ENCODE measurements at regions not wholly inside any gene's neighbourhood (a gene's known extent, or its start where the extent isn't known, plus 50 kb on each side); places are given as distances from the start of the nearest gene placed in this dataset.
"Not testable (repeated sequence)": the region's sequence is repeated elsewhere in the genome, so short reads cannot be mapped to it uniquely, and the experiment has no call there.

- Mint-ChIP-seq H3K4me3 (no peak overlapping the region), H3K4me1 (ENCODE audit: low read depth) (no peaks in the 10 kb centered on the region), H3K27me3 (ENCODE audit: low read depth) (no peaks in the 10 kb centered on the region), H3K36me3 (ENCODE audit: insufficient read depth) (no peaks in the 10 kb centered on the region), H3K9me3 (peaks cover 6% of the 10 kb centered on the region)
- no peak for DNase-seq
- ATAC-seq: no peak
Measured at GRCh38 chr2:210955591-210955990, 399.2 kb downstream of the CPS1 start.

GRCh38 chr2:210956101-210956500 lies 399.7 kb downstream of the CPS1 start:
- no peak for ATAC-seq
- Mint-ChIP-seq H3K9me3 (peaks cover 6% of the 10 kb centered on the region), H3K36me3 (ENCODE audit: insufficient read depth) (no peaks in the 10 kb centered on the region), H3K4me3 (no peak overlapping the region), H3K4me1 (ENCODE audit: low read depth) (no peaks in the 10 kb centered on the region), H3K27me3 (ENCODE audit: low read depth) (no peaks in the 10 kb centered on the region)
- no peak for DNase-seq

GRCh38 chr2:210961249-210961648 lies 404.9 kb downstream of the CPS1 start:
- Mint-ChIP-seq H3K9me3 (no peaks in the 10 kb centered on the region), H3K27me3 (ENCODE audit: low read depth) (no peaks in the 10 kb centered on the region), H3K4me3 (no peak overlapping the region), H3K36me3 (ENCODE audit: insufficient read depth) (no peaks in the 10 kb centered on the region), H3K4me1 (ENCODE audit: low read depth) (no peaks in the 10 kb centered on the region)
- DNase-seq (no peak), ATAC-seq (no peak)

GRCh38 chr2:210963386-210963785 lies 407.0 kb downstream of the CPS1 start:
- no peaks in the 10 kb centered on the region for H3K4me1 Mint-ChIP-seq (ENCODE audit: low read depth)
- no peak overlapping the region for H3K4me3 Mint-ChIP-seq

GRCh38 chr2:210964141-210964764 lies 407.9 kb downstream of the CPS1 start:
- H3K27me3 Mint-ChIP-seq (ENCODE audit: low read depth): no peaks in the 10 kb centered on the region
- DNase-seq (no peak), ATAC-seq (no peak)
- H3K36me3 Mint-ChIP-seq (ENCODE audit: insufficient read depth): no peaks in the 10 kb centered on the region
- no peaks in the 10 kb centered on the region for H3K9me3 Mint-ChIP-seq
- no peaks in the 10 kb centered on the region for H3K4me1 Mint-ChIP-seq (ENCODE audit: low read depth)
- H3K4me3 Mint-ChIP-seq: no peak overlapping the region

More at GRCh38 chr2:210963386-210963785, 407.0 kb downstream of the CPS1 start:
- Mint-ChIP-seq H3K27me3 (ENCODE audit: low read depth) (no peaks in the 10 kb centered on the region), H3K36me3 (ENCODE audit: insufficient read depth) (no peaks in the 10 kb centered on the region), H3K9me3 (no peaks in the 10 kb centered on the region)
- DNase-seq: no peak
- no peak for ATAC-seq

GRCh38 chr2:210965472-210965871 lies 409.1 kb downstream of the CPS1 start:
- no peaks in the 10 kb centered on the region for H3K4me1 Mint-ChIP-seq (ENCODE audit: low read depth)
- DNase-seq (no peak), ATAC-seq (no peak)
- H3K27me3 Mint-ChIP-seq (ENCODE audit: low read depth): no peaks in the 10 kb centered on the region
- no peaks in the 10 kb centered on the region for H3K9me3 Mint-ChIP-seq
- no peak overlapping the region for H3K4me3 Mint-ChIP-seq
- no peaks in the 10 kb centered on the region for H3K36me3 Mint-ChIP-seq (ENCODE audit: insufficient read depth)

- H3K27me3 Mint-ChIP-seq (ENCODE audit: low read depth): no peaks in the 10 kb centered on the region
- ATAC-seq: no peak
Measured at GRCh38 chr2:210966330-210966729, 409.9 kb downstream of the CPS1 start.

GRCh38 chr2:210971431-210971830 lies 415.0 kb downstream of the CPS1 start:
- H3K27me3 Mint-ChIP-seq (ENCODE audit: low read depth): no peaks in the 10 kb centered on the region
- ATAC-seq: no peak
- no peaks in the 10 kb centered on the region for H3K9me3 Mint-ChIP-seq
- no peaks in the 10 kb centered on the region for H3K36me3 Mint-ChIP-seq (ENCODE audit: insufficient read depth)
- H3K4me3 Mint-ChIP-seq: no peak overlapping the region
- no peaks in the 10 kb centered on the region for H3K4me1 Mint-ChIP-seq (ENCODE audit: low read depth)
- no peak for DNase-seq

More at GRCh38 chr2:210966330-210966729, 409.9 kb downstream of the CPS1 start:
- no peaks in the 10 kb centered on the region for H3K9me3 Mint-ChIP-seq
- no peak overlapping the region for H3K4me3 Mint-ChIP-seq
- H3K4me1 Mint-ChIP-seq (ENCODE audit: low read depth): no peaks in the 10 kb centered on the region
- H3K36me3 Mint-ChIP-seq (ENCODE audit: insufficient read depth): no peaks in the 10 kb centered on the region
- no peak for DNase-seq

GRCh38 chr2:210986806-210987205 lies 430.4 kb downstream of the CPS1 start:
- ATAC-seq; H3K4me3 Mint-ChIP-seq; H3K36me3 Mint-ChIP-seq (ENCODE audit: insufficient read depth); H3K4me1 Mint-ChIP-seq (ENCODE audit: low read depth); H3K9me3 Mint-ChIP-seq; DNase-seq; H3K27me3 Mint-ChIP-seq (ENCODE audit: low read depth): not testable (repeated sequence)

- ATAC-seq (no peak), DNase-seq (no peak)
- Mint-ChIP-seq H3K4me3 (no peak overlapping the region), H3K27me3 (ENCODE audit: low read depth) (no peaks in the 10 kb centered on the region), H3K4me1 (ENCODE audit: low read depth) (no peaks in the 10 kb centered on the region), H3K36me3 (ENCODE audit: insufficient read depth) (no peaks in the 10 kb centered on the region), H3K9me3 (peaks cover 15% of the 10 kb centered on the region)
Measured at GRCh38 chr2:210991107-210991506, 434.7 kb downstream of the CPS1 start.

GRCh38 chr2:210994104-210994503 lies 437.7 kb downstream of the CPS1 start:
- DNase-seq: no peak
- H3K4me3 Mint-ChIP-seq: no peak overlapping the region
- H3K4me1 Mint-ChIP-seq (ENCODE audit: low read depth): no peaks in the 10 kb centered on the region
- peaks cover 15% of the 10 kb centered on the region for H3K9me3 Mint-ChIP-seq
- H3K27me3 Mint-ChIP-seq (ENCODE audit: low read depth): no peaks in the 10 kb centered on the region
- no peaks in the 10 kb centered on the region for H3K36me3 Mint-ChIP-seq (ENCODE audit: insufficient read depth)
- no peak for ATAC-seq

GRCh38 chr2:210997373-210997772 lies 441.0 kb downstream of the CPS1 start:
- no peak for ATAC-seq
- Mint-ChIP-seq H3K9me3 (peaks cover 23% of the 10 kb centered on the region), H3K4me1 (ENCODE audit: low read depth) (no peaks in the 10 kb centered on the region), H3K27me3 (ENCODE audit: low read depth) (no peaks in the 10 kb centered on the region), H3K36me3 (ENCODE audit: insufficient read depth) (no peaks in the 10 kb centered on the region), H3K4me3 (no peak overlapping the region)
- no peak for DNase-seq

- no peaks in the 10 kb centered on the region for H3K36me3 Mint-ChIP-seq (ENCODE audit: insufficient read depth)
- no peaks in the 10 kb centered on the region for H3K27me3 Mint-ChIP-seq (ENCODE audit: low read depth)
- H3K4me1 Mint-ChIP-seq (ENCODE audit: low read depth): no peaks in the 10 kb centered on the region
- ATAC-seq: no peak
- peaks cover 23% of the 10 kb centered on the region for H3K9me3 Mint-ChIP-seq
- DNase-seq: no peak
- H3K4me3 Mint-ChIP-seq: no peak overlapping the region
Measured at GRCh38 chr2:210998334-210998733, 441.9 kb downstream of the CPS1 start.

GRCh38 chr2:211014376-211014775 lies 458.0 kb downstream of the CPS1 start:
- H3K9me3 Mint-ChIP-seq: no peaks in the 10 kb centered on the region
- no peaks in the 10 kb centered on the region for H3K36me3 Mint-ChIP-seq (ENCODE audit: insufficient read depth)
- no peak overlapping the region for H3K4me3 Mint-ChIP-seq
- no peaks in the 10 kb centered on the region for H3K27me3 Mint-ChIP-seq (ENCODE audit: low read depth)
- DNase-seq (no peak), ATAC-seq (no peak)
- H3K4me1 Mint-ChIP-seq (ENCODE audit: low read depth): no peaks in the 10 kb centered on the region

- H3K9me3 Mint-ChIP-seq: no peaks in the 10 kb centered on the region
- no peaks in the 10 kb centered on the region for H3K4me1 Mint-ChIP-seq (ENCODE audit: low read depth)
- no peaks in the 10 kb centered on the region for H3K27me3 Mint-ChIP-seq (ENCODE audit: low read depth)
- no peak overlapping the region for H3K4me3 Mint-ChIP-seq
- DNase-seq (no peak), ATAC-seq (no peak)
- no peaks in the 10 kb centered on the region for H3K36me3 Mint-ChIP-seq (ENCODE audit: insufficient read depth)
Measured at GRCh38 chr2:211014906-211015305, 458.5 kb downstream of the CPS1 start.

- DNase-seq; ATAC-seq; H3K36me3 Mint-ChIP-seq (ENCODE audit: insufficient read depth); H3K4me3 Mint-ChIP-seq; H3K4me1 Mint-ChIP-seq (ENCODE audit: low read depth); H3K27me3 Mint-ChIP-seq (ENCODE audit: low read depth): not testable (repeated sequence)
- peaks cover 38% of the 10 kb centered on the region for H3K9me3 Mint-ChIP-seq
Measured at GRCh38 chr2:211025089-211025488, 468.7 kb downstream of the CPS1 start.

All from activated T-cell treated with anti-CD3 and anti-CD28 coated beads, Interleukin-2, amount 50 U/mL, for 4 hours (primary cell).